Hippocampal formation (tissue), 2 donors: ENCODE measurements at regions not wholly inside any gene's neighbourhood (a gene's known extent, or its start where the extent isn't known, plus 50 kb on each side); places are given as distances from the start of the nearest gene placed in this dataset.
"Not testable (repeated sequence)": the region's sequence is repeated elsewhere in the genome, so short reads cannot be mapped to it uniquely, and the experiment has no call there.

ENCODE experiments used
- DNase-seq, 2 donors: peaks; one replicate each; lab custom pipeline; 2025; lab: John Stamatoyannopoulos, UW

- not testable (repeated sequence) for DNase-seq
Measured at GRCh38 chr9:25045469-25045868, 499.8 kb upstream of the IZUMO3 start.

DNA sequence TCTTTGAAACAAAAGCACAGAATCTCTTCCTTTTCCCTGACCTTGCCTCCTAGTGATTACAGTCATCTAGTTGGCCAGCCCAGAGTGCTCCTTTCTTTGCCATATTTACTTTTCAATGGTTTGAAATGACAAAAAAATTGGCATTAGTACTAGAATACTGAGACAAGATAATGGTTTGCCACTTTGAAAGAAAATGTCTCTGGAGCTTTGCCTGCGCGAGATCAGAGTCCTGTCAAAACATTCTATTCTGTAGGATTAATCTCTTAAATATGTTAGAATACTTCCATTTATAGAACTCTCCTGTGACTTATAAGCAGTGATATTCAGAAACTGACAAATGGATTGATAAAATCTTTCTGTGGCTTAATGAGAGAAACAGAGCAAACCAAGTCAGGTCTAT, 484.0 kb upstream of the IZUMO3 start:
- DNase-seq, result no peak

- DNase-seq, result no peak
Measured at GRCh38 chr9:25025686-25026085, 480.0 kb upstream of the IZUMO3 start.

DNA sequence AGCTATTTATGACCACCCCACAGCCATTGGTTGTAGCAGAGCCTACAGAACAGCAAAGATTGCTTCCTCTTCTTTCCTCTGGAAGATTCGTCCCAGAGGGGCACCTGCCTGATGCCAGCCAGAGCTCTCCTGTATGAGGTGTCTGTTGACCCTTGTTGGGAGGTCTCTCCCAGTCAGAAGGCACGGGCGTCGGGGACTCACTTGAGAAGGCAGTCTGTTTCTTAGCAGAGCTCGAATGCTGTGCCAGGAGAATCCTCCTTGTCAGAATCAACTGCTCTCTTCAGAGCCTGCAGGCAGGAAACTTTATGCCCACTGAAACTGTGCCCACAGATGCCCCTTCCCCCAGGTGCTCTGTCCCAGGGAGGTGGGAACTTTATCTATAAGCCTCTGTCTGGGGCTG, 479.5 kb upstream of the IZUMO3 start:
- no peak for DNase-seq

GRCh38 chr9:25017779-25018178, 472.1 kb upstream of the IZUMO3 start:
- DNase-seq, result no peak

DNA sequence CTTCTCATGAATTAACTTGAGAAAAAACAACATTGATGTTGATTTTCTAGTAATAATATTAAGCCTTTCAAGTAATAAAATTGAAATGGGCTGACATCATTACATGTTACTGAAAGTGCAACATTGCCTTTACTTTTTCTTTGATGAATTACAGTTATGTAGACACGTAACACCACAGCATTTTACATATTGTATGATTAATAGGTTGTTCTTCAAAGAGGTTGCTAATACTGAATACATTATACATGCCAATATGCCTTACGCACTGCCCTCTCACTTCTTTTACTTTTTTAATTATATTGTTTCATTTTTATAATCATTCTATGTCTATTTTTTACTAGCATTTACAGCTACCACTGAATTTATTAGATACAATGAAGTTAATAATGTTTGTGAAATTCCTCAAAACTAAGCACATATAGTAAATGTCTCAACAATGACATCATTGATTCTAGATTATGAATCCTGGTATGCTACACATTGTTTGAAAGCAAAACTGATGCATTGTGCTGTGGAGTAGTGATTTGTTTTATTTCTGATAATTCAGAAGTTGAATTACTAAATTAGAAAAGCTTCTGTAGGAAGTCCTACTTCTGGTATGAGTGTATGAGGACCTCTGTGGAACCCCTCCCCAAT, 464.4 kb upstream of the IZUMO3 start:
- DNase-seq, result no peak

- no peak for DNase-seq
Measured at GRCh38 chr9:25003686-25004085, 458.0 kb upstream of the IZUMO3 start.

GRCh38 chr9:24986331-24986730, 440.6 kb upstream of the IZUMO3 start:
- DNase-seq, result no peak

GRCh38 chr9:24970780-24971179, 425.1 kb upstream of the IZUMO3 start:
- not testable (repeated sequence) for DNase-seq

DNA sequence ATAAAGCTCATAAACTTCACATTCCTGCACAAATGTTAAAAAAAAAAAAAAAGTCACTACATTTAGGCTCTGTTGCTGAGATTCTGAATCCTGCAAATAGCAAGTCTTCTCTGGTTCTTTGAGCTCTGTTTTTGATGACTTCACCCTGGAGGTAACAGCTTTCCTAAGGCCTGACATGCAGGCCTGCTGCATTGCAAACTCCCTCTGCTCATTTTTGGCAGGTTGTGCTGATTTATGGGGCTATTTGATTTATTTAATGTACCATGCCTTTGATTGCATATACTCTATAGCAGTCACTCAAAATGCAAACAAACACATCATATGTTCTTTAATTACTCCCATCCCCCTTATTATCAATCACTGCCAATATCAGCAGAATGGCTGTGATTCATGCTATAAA, 416.1 kb upstream of the IZUMO3 start:
- no peak for DNase-seq

DNA sequence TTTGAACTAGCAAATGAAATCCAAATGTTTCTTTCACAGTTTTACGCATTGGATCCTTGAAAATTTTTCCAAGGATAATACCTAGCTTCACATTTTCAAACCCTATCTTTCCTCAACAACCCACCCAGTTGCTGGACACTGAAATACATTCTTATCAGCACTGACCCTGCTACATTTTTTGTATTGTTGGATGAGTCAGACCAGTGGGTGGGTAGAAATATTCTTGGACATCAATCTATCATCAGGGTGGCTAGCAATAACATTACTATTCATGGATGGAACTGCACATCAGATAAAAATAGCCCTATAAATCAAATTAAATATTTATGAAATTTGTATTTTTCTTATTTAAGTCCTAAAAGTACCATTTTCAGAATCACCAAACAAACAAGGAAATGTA, 407.4 kb upstream of the IZUMO3 start:
- DNase-seq, result no peak

GRCh38 chr9:24939109-24939850, 393.6 kb upstream of the IZUMO3 start:
- DNase-seq, result no peak

DNA sequence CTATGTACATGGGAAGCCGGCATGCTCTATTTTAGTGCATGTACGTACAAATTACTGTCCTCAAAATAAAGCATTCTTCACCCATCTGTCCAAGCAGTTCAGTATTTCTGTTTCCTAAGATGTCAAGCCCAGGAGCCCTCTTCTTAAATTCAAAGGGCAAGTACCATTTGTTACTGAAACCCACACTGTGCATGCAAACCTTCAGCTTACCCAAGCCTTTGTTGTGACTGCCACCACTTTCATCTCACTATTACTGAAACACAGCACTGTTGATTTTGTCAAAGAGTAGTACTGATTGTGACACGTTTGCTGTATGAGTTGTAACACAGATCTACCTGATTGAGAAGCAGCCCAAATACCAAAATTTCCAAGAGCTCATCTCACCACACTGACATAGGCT, 390.4 kb upstream of the IZUMO3 start:
- DNase-seq, result no peak

DNA sequence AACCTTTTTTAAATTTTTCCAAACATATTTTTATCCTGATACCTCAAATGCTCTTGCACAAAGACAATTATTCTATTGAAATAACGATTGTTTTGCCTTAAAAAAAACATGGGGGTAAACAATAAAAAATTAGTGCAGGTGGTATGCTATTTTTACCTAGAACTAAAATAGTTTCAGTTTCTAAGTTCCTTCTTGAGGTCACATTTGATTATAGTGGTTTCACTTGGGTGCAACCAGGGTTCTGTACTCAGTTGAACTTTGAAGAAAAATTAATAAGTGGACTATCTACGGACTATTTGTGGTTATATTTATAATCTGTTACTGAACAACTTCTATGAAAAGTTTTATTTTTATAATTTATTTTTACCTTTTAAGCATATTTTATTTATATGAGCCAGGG, 387.1 kb upstream of the IZUMO3 start:
- DNase-seq, result no peak

GRCh38 chr9:24931894-24932293, 386.2 kb upstream of the IZUMO3 start:
- no peak for DNase-seq

- no peak for DNase-seq
Measured at GRCh38 chr9:24912767-24913166, 367.1 kb upstream of the IZUMO3 start.

GRCh38 chr9:24901319-24901718, 355.6 kb upstream of the IZUMO3 start:
- no peak for DNase-seq

DNA sequence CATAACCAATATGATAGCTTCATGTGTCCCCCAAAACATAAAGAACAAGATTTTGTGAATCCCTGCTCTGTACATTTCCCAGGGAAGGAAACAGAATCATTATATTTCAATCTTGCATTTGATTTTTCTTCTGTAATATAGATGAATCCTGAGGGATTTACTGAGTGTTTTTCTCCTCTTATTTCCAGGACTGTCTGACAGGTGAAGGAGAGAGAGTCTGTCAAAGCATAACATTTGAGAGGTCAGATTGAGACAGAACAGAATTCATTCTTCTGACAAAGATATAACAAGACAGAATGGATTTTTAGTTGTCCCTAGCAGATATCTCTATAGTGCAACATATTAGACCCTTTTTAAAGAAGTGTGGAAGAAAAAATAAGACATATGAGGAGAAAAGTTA, 354.5 kb upstream of the IZUMO3 start:
- no peak for DNase-seq

GRCh38 chr9:24899463-24899862, 353.8 kb upstream of the IZUMO3 start:
- no peak for DNase-seq

DNA sequence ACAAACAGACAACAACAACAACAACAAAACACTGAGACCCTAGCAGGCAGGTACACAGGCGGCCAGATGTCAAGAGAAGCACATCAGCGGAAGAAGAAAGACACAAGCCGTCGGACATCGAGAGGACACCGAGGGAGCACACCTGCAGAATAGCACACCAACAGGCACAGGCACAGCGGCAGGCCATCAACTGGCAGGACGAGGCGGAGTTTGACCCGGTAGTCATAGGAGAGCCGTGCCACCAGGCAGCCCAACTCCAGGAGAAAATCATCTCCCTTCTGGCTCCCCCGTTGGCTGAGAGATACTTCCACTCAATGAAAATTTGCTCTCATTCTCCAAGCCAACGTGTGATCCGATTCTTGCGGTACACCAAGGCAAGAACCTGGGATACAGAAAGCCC, 352.1 kb upstream of the IZUMO3 start:
- no peak for DNase-seq

- DNase-seq, result no peak
Measured at GRCh38 chr9:24881361-24881760, 335.7 kb upstream of the IZUMO3 start.

GRCh38 chr9:24879591-24879990, 333.9 kb upstream of the IZUMO3 start:
- DNase-seq, result no peak

GRCh38 chr9:24856601-24857000, 310.9 kb upstream of the IZUMO3 start:
- not testable (repeated sequence) for DNase-seq
